HUDEP-2 (cell line): ENCODE measurements at regions not wholly inside any gene's neighbourhood (a gene's known extent, or its start where the extent isn't known, plus 50 kb on each side); places are given as distances from the start of the nearest gene placed in this dataset.
A peak's percentile ranks its signal among the peaks of the same experiment; 100 is the strongest.

Source experiments
- DNase-seq, 76 experiments: peaks; one replicate each; lab custom pipeline; 2025; ENCODE audit not compliant: unreplicated experiment in 76 of 76; lab: John Stamatoyannopoulos, UW

- no peak for DNase-seq
Measured at GRCh38 chr5:54927097-54927746, 58.2 kb downstream of the ESM1 start.

DNA sequence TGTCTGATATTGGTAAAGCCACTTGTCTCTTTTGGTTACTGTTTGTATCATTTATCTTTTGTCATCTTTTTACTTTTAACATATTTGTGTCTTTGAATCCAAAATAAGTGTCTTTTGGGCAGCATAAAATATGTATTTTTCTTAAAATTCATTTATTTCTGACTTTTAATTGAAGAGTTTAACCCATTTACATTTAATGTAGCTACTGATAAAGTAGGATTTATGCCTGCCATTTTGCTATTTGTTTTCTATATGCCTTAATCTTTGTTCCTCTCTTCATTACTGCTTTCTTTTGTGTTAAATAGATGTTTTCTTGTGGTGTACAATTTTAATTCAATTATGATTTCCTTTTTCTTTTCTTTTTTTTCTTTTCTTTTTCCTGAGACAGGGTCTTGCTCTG, 60.9 kb downstream of the ESM1 start:
- no peak for DNase-seq

- DNase-seq = no peak
Measured at GRCh38 chr5:54917323-54917722, 68.1 kb downstream of the ESM1 start.

DNA sequence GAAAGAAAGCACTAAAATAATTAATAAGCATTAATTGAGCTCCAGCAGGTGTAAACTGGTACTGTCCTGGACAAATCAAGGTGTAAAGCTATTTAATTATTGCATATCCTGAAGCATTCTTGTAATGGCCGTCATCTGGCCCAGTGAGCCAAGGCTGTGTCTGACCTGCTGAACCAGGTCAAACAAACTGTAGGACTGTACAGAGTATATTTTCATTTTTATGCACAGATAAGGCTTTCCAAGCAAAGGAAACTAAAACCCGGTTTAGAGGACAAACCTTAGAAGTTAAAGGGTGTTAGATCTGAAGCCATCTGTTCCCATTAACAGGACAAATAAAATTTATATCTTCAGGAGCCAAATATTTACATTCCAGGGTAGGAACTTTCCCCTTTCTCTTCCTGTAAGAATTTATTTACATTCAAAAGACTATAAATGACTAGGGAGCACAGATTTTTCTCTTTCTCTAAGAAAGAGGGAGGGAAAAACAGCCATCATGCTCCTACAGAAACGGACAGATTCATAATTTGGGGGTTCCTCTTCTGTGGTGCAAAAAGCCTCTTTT, 69.8 kb downstream of the ESM1 start:
- DNase-seq = no peak

GRCh38 chr5:54912021-54912420, 73.4 kb downstream of the ESM1 start:
- DNase-seq = no peak

DNA sequence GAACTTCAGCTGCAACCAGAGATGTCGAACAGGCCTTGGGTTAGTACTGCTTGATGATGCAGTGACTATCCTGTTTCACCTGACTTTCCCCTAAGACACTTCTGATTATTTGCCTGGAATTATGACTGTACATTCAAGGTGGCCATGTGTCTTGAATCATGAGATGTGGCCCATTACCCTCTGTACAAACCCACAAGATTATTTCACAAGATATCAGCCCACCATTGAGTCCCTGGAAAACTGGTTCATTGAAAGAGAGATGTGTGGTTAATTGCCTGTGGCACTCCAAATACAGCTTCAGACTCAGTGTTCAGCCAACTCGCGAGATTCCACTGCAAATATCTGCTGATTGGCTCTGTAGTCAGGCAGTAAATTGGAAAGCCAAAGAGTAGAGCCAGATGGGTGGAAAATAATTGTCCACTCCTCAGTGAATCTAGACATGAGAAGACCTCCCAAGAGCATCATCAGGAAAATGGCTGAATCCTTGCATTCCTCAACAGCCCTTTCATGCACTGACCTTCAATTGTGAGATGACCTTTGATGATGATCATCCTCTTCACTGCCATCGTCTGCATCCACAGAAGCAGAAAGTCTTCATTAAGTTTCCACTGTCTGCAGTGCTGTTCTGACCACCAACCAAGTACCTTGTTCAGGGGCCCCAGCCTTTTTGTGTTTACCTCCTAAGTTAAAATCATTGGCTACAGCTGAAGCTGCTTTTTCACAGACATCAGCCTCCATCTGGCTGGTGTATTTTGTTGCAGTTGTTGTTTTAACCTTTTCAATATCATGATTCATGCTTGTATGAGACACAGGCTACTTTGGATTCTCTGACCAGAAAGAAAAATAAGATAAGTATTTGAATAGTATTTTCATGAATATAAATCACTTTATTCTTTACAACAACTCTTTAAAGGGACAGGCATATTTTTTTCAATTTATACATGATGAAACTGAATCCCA, 75.2 kb downstream of the ESM1 start:
- DNase-seq = no peak

- DNase-seq = no peak
Measured at GRCh38 chr5:54908774-54909525, 76.4 kb downstream of the ESM1 start.

DNA sequence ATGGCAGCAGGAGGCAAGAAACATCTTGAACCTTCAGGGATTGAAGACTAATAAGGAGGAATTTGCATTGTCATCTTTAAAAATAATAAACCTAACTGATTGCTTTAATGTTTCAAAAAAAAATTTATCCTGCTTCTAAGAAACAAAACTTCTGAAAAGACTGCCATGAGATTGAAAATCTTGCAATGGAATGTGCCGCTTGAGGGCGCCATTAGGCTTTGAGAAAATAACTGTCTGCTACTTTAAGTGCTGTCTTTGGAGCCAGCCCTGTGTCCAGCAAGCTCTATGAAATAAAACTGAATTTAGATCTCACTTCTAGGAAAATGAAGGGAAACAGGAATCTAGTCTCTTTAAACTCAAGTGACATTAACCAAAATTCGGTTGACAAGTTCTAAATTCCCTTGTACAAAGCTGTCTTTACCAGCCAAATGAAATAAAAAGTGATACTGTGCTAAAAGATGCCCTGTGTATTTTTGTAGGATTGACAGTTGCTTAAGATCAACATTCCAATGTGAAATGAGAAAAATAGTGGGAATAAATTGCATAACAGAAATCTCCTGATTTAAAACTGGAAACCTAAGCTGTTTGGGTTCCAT, 79.4 kb downstream of the ESM1 start:
- peak in 33 of 76 experiments; percentile 0 to 37 (median 8) for DNase-seq

GRCh38 chr5:54905246-54905795, 80.1 kb downstream of the ESM1 start:
- no peak for DNase-seq

GRCh38 chr5:54904425-54904824, 81.0 kb downstream of the ESM1 start:
- DNase-seq = peak in 1 of 76 experiments; percentile 4

DNA sequence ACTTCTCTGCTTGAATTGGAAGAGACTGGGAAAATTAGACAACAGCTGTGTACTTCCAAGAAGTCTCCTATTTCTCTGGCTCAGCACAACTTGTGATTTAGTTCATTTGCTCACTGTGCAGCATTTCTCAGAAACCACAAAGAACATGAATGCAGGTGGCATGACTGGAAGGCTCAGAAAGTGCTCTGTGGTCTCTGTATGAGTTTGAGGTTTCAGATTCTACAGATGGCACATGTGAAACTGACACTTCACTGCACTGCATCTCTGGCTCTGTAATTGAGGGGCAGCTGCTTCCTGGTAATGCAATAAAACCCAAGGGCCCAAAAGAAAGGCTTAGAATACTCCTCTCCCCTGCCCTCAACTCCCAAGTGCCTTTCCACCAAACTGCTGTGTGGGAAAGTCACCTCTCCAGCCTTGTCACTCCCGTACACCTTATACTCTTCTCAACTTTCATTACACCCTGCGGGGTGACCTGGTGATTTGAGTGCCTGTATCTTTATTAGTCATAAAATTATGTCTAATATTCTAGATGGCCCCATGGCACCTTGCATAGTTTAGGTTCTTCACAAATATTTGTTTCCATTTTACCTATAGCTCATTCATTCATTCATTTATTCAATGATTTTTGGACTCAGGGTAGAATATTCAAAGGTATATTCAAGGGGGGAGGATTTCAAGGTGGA, 82.5 kb downstream of the ESM1 start:
- DNase-seq = no peak

GRCh38 chr5:54900984-54901725, 84.2 kb downstream of the ESM1 start:
- DNase-seq = no peak

DNA sequence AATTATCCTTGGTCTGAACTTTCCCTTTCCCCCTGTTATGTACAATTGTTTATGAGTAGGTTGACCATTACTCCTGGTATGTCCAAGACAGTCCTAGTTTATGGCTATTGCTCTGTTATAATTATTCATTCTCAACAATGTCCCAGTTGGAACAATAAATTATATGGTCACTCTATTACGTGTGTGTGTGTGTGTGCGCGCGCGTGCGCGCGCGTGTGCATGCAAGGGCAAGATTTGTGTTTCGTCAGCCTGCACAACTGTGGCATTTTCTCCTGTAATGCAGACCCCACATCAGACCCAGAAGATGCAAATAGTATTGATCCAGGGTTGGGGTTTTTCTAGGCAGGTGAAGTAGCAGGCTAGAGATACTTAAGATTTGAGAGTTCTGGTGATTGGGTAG, 88.4 kb downstream of the ESM1 start:
- no peak for DNase-seq

- peak in 2 of 76 experiments; percentile 1 to 2 for DNase-seq
Measured at GRCh38 chr5:54895816-54896341, 89.5 kb downstream of the ESM1 start.

DNA sequence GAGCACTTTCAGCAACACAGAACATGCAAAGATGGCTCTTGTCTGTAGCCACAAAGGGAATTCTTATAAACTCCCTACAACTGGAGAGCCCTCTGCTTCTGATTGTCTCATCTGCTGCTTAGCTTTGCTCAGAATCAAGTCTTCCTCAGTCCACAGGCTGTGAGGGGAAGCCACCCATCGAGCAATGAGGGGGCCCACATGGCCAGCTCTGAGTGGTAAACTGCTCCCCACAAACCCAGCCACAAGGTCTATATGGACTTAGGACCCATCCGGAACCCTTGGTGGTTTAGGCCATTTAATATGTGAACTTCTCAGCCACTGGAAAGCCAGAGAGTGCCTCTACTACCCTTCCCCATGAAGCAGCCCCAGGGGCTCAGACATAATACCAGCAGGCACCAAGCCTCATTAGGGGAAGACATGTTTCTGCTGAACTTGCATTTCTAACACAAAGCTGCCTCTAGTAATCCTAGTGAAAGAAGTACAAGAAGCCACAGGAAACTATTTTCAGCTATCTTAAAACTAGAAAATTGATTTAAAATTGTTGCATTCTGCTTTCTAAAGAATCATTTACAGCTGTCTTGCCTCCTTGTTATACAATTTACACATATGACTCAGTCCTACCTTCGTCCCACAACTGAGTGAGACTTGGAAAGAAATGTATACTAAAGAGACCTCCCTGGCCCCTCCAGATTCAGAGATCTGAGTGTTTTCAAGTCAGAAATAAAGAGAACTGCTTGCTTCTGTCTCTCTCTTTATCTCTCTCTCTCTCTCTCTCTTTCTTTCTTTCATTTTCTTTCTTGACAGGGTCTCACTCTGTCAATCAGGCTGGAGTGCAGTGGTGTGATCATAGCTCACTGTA, 90.2 kb downstream of the ESM1 start:
- DNase-seq = no peak

GRCh38 chr5:54889826-54890225, 95.6 kb downstream of the ESM1 start:
- DNase-seq = no peak

GRCh38 chr5:54887663-54888062, 97.7 kb downstream of the ESM1 start:
- no peak for DNase-seq

DNA sequence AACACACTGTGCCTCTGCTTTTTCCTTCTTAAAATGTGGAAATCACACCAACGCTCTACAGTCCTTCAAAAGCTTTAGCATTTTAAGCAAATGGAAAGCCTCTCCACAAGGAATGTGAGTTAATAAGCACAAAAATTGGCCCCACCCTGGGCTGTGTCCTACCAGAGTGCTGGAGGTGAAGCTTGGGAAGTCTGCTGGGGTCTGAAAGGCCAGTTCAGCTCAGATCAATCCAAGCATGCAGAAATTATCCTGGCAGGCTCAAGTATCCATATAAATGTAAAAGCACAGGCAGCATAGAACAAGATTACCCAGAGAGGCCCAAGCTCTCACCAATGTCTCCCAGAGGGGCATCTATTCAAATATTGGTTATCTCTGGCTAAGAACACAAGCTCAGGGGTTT, 98.5 kb downstream of the ESM1 start:
- no peak for DNase-seq
